ENCODE measurements at regions not wholly inside any gene's neighbourhood (a gene's known extent, or its start where the extent isn't known, plus 50 kb on each side); places are given as distances from the start of the nearest gene placed in this dataset.

DNA sequence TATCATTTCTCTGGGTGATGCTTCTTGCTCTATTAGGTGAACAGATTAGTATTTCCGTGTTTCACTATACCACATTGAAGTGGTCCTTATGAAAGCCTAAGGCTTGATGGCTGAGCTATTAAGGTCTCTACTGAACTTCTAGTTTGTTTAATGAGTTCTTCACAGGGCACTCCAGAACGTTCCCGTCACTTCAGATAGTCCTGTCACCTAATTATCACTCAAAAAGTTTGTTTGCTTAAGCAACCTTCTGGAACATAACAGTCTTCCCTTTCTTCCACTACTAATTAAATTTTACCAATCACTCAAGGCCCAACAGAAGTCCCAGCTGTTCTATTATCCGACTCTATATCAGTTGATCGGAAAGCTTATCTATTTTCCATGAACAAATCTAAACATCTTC lies 104.6 kb upstream of the ZC3H11B start:
- H4K20me1 ChIP-seq (ENCODE audit: insufficient read depth, low read length) = no peaks in the 10 kb centered on the region
- H2AFZ ChIP-seq (ENCODE audit: insufficient read depth, low read depth, low read length, poor library complexity, severe bottlenecking) = no peak overlapping the region
- no peak for DNase-seq
- H3K79me2 ChIP-seq (ENCODE audit: insufficient read depth, low read length) = no peaks in the 10 kb centered on the region
- intact Hi-C loops (cut with micrococcal nuclease) = no loop called here
- H3K27me3 Mint-ChIP-seq (ENCODE audit: low read depth in 3 of 3) = peaks cover 0 to 4% (median 1%) of the 10 kb centered on the region in 3 donors
- H3K27me3 ChIP-seq (ENCODE audit: control insufficient read depth in 2 of 2, insufficient read depth in 2 of 2, low read length in 2 of 2) = no peaks in the 10 kb centered on the region
- H3K4me1 Mint-ChIP-seq = no peaks in the 10 kb centered on the region
- H3K36me3 Mint-ChIP-seq = no peaks in the 10 kb centered on the region
- WGBS (ENCODE audit: insufficient coverage) = 77% methylated on average over 3 of the region's 5 CpGs
- no peak overlapping the region for H3K4me2 ChIP-seq (replicated peaks; ENCODE audit: extremely low read depth, low read length, poor library complexity, severe bottlenecking)
- H3K4me1 ChIP-seq (ENCODE audit: control insufficient read depth in 1 of 2, insufficient read depth in 2 of 2, low read length in 2 of 2) = no peaks in the 10 kb centered on the region
- H3K27ac Mint-ChIP-seq = no peak overlapping the region
- H3K9me3 ChIP-seq (replicated peaks in 1 of 2; ENCODE audit: control insufficient read depth in 1 of 2, insufficient read depth in 1 of 2, low read length in 2 of 2) = no peaks in the 10 kb centered on the region
- no peaks in the 10 kb centered on the region for H3K36me3 ChIP-seq (replicated peaks in 1 of 2; ENCODE audit: control insufficient read depth in 1 of 2, insufficient read depth in 2 of 2, low read length in 2 of 2)
- H3K9me3 Mint-ChIP-seq = peaks cover 0 to 5% (median 1%) of the 10 kb centered on the region in 7 donors
- no peak overlapping the region for H3K9ac ChIP-seq (ENCODE audit: insufficient read depth, low read length, poor library complexity, severe bottlenecking)
- TF ChIP-seq, protein P1, sequence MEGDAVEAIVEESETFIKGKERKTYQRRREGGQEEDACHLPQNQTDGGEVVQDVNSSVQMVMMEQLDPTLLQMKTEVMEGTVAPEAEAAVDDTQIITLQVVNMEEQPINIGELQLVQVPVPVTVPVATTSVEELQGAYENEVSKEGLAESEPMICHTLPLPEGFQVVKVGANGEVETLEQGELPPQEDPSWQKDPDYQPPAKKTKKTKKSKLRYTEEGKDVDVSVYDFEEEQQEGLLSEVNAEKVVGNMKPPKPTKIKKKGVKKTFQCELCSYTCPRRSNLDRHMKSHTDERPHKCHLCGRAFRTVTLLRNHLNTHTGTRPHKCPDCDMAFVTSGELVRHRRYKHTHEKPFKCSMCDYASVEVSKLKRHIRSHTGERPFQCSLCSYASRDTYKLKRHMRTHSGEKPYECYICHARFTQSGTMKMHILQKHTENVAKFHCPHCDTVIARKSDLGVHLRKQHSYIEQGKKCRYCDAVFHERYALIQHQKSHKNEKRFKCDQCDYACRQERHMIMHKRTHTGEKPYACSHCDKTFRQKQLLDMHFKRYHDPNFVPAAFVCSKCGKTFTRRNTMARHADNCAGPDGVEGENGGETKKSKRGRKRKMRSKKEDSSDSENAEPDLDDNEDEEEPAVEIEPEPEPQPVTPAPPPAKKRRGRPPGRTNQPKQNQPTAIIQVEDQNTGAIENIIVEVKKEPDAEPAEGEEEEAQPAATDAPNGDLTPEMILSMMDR (IDR thresholded peaks at IDR 0.05) = no peak
- no peak overlapping the region for H3K4me3 Mint-ChIP-seq
- H3K4me3 ChIP-seq (replicated peaks in 1 of 3; ENCODE audit: low read depth in 2 of 3, low read length in 3 of 3) = no peak overlapping the region
- no peak overlapping the region for H3K27ac ChIP-seq (ENCODE audit: low read depth in 1 of 2, low read length in 2 of 2)

DNA sequence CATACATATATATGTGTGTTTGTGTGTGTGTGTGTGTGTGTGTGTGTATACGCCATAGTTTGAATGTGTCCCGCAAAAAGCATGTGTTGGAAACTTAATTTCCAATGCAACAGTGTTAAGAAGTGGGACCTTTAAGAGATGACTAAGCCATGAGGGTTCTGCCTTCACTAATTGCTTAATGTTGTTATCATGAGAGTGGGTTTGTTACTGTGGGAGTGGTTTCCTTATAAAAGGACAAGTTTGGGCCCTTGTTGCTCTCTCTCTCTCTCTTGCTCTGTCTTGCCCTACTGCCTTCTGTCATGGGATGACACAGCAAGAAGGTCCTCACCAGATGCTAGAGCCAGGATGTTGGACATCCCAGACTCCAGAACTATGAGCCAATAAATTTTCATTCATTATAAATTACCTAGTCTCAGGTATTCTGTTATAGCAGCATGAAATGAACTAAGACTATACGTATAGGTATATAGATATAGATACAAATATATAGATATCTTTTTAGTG lies 103.8 kb upstream of the ZC3H11B start:
- Histone ChIP-seq H3K4me3 (replicated peaks in 1 of 3; ENCODE audit: low read depth in 2 of 3, low read length in 3 of 3) (no peak overlapping the region), H3K9ac (ENCODE audit: insufficient read depth, low read length, poor library complexity, severe bottlenecking) (no peak overlapping the region), H3K27ac (ENCODE audit: low read depth in 1 of 2, low read length in 2 of 2) (no peak overlapping the region), H3K9me3 (replicated peaks in 1 of 2; ENCODE audit: control insufficient read depth in 1 of 2, insufficient read depth in 1 of 2, low read length in 2 of 2) (no peaks in the 10 kb centered on the region), H3K79me2 (ENCODE audit: insufficient read depth, low read length) (no peaks in the 10 kb centered on the region), H3K4me1 (ENCODE audit: control insufficient read depth in 1 of 2, insufficient read depth in 2 of 2, low read length in 2 of 2) (no peaks in the 10 kb centered on the region), H3K36me3 (replicated peaks in 1 of 2; ENCODE audit: control insufficient read depth in 1 of 2, insufficient read depth in 2 of 2, low read length in 2 of 2) (no peaks in the 10 kb centered on the region), H3K4me2 (replicated peaks; ENCODE audit: extremely low read depth, low read length, poor library complexity, severe bottlenecking) (no peak overlapping the region), H2AFZ (ENCODE audit: insufficient read depth, low read depth, low read length, poor library complexity, severe bottlenecking) (no peak overlapping the region), H3K27me3 (ENCODE audit: control insufficient read depth in 2 of 2, insufficient read depth in 2 of 2, low read length in 2 of 2) (no peaks in the 10 kb centered on the region), H4K20me1 (ENCODE audit: insufficient read depth, low read length) (no peaks in the 10 kb centered on the region)
- 100% methylated on average over 2 of the region's 3 CpGs for WGBS (ENCODE audit: insufficient coverage)
- no peaks in the 10 kb centered on the region for H3K36me3 Mint-ChIP-seq
- no peak overlapping the region for H3K27ac Mint-ChIP-seq
- DNase-seq = no peak
- H3K4me3 Mint-ChIP-seq = no peak overlapping the region
- H3K9me3 Mint-ChIP-seq = peaks cover 0 to 8% (median 1%) of the 10 kb centered on the region in 7 donors
- no peaks in the 10 kb centered on the region for H3K4me1 Mint-ChIP-seq
- TF ChIP-seq, protein P1 (IDR thresholded peaks at IDR 0.05) = no peak
- intact Hi-C loops (cut with micrococcal nuclease) = no loop called here
- H3K27me3 Mint-ChIP-seq (ENCODE audit: low read depth in 3 of 3) = peaks cover 0 to 4% (median 1%) of the 10 kb centered on the region in 3 donors
